WTC11 (cell line): ENCODE measurements at regions not wholly inside any gene's neighbourhood (a gene's known extent, or its start where the extent isn't known, plus 50 kb on each side); places are given as distances from the start of the nearest gene placed in this dataset.

Experiments used
- ATAC-seq: fragments of 200-7000 bp; cut with Tn5 transposase; 2 replicates; pipeline ENCODE4 v1.10.0; 2021; ENCODE audit warnings: mild to moderate bottlenecking, moderate library complexity
- CTCF ChIA-PET: fragments of 300-600 bp; sonication (Branson Sonifier 250); formaldehyde crosslinking; loops from one replicate; lab custom pipeline; 2021; ENCODE audit warnings: antibody characterized with exemption; lab: Charles Lee
- POLR2A ChIA-PET: fragments of 350-600 bp; sonication (Branson Sonifier 250); formaldehyde crosslinking; loops from one replicate; lab custom pipeline; 2021; ENCODE audit warnings: antibody characterized with exemption; lab: Charles Lee
- DNase-seq: peaks from one replicate; pipeline ENCODE4 v3.0.0; 2021; ENCODE audit warnings: low spot score
- H3K27ac Mint-ChIP-seq: 2 replicates; pipeline ENCODE4 v1.8.0; 2021; ENCODE audit warnings: mixed read lengths
- H3K27me3 Mint-ChIP-seq: 2 replicates; pipeline ENCODE4 v1.8.0; 2021; ENCODE audit warnings: low read depth, mild to moderate bottlenecking, moderate library complexity, mixed read lengths
- H3K36me3 Mint-ChIP-seq: 2 replicates; pipeline ENCODE4 v1.8.0; 2021; ENCODE audit warnings: mixed read lengths
- H3K4me1 Mint-ChIP-seq: 2 replicates; pipeline ENCODE4 v1.8.0; 2022; ENCODE audit warnings: mixed read lengths
- H3K4me3 Mint-ChIP-seq: 2 replicates; pipeline ENCODE4 v1.8.0; 2021; ENCODE audit warnings: mild to moderate bottlenecking, moderate library complexity, mixed read lengths
- H3K9me3 Mint-ChIP-seq: 2 replicates; pipeline ENCODE4 v1.8.0; 2021; ENCODE audit warnings: mixed read lengths
- ATF1 ChIP-seq: sonication (generic); formaldehyde crosslinking; IDR thresholded peaks from 2 replicates; pipeline ENCODE4 v1.8.1; 2023; ENCODE audit warnings: mild to moderate bottlenecking, moderate library complexity, missing genetic modification reagents
- EMX1 ChIP-seq: fragments of 250-450 bp; sonication (Bioruptor Pico); IDR thresholded peaks from 2 replicates; pipeline ENCODE4 v1.8.0; 2021; ENCODE audit warnings: mild to moderate bottlenecking
- ETV6 ChIP-seq: sonication (generic); formaldehyde crosslinking; IDR thresholded peaks from 2 replicates; pipeline ENCODE4 v1.8.1; 2022; ENCODE audit warnings: mild to moderate bottlenecking, missing genetic modification reagents
- GTF2I ChIP-seq: fragments of 250-450 bp; sonication (Bioruptor Pico); conservative IDR thresholded peaks from 2 replicates; pipeline ENCODE4 v1.4.0; 2021; ENCODE audit warnings: mild to moderate bottlenecking
- IRF2 ChIP-seq: sonication (generic); formaldehyde crosslinking; IDR thresholded peaks from 2 replicates; pipeline ENCODE4 v1.8.0; 2022; ENCODE audit warnings: low read depth, missing genetic modification reagents, borderline replicate concordance
- JUN ChIP-seq: sonication (generic); formaldehyde crosslinking; IDR thresholded peaks from 2 replicates; pipeline ENCODE4 v1.8.0; 2023; ENCODE audit warnings: mild to moderate bottlenecking, missing genetic modification reagents
- NFATC4 ChIP-seq: fragments of 250-450 bp; sonication (Bioruptor Pico); IDR thresholded peaks from 2 replicates; pipeline ENCODE4 v1.9.0; 2021; ENCODE audit warnings: mild to moderate bottlenecking
- NR1H2 ChIP-seq: sonication (generic); formaldehyde crosslinking; IDR thresholded peaks from 2 replicates; pipeline ENCODE4 v1.9.0; 2021; ENCODE audit warnings: mild to moderate bottlenecking, moderate library complexity, missing genetic modification reagents
- NR2C2 ChIP-seq: sonication (generic); formaldehyde crosslinking; IDR thresholded peaks from 2 replicates; pipeline ENCODE4 v1.8.0; 2022; ENCODE audit warnings: mild to moderate bottlenecking, missing genetic modification reagents
- SMAD4 ChIP-seq: sonication (generic); formaldehyde crosslinking; IDR thresholded peaks from 2 replicates; pipeline ENCODE4 v1.8.0; 2022; ENCODE audit warnings: mild to moderate bottlenecking, missing genetic modification reagents
- SP1 ChIP-seq: sonication (generic); formaldehyde crosslinking; conservative IDR thresholded peaks from 2 replicates; pipeline ENCODE4 v1.8.1; 2022; ENCODE audit warnings: missing genetic modification reagents
- TEAD1 ChIP-seq: sonication (generic); formaldehyde crosslinking; IDR thresholded peaks from 2 replicates; pipeline ENCODE4 v1.8.0; 2022; ENCODE audit warnings: mild to moderate bottlenecking, missing genetic modification reagents
- TEAD4 ChIP-seq: sonication (generic); formaldehyde crosslinking; IDR thresholded peaks from 2 replicates; pipeline ENCODE4 v1.8.0; 2022; ENCODE audit warnings: mild to moderate bottlenecking, missing genetic modification reagents
- TP53 ChIP-seq: sonication (generic); formaldehyde crosslinking; IDR thresholded peaks from 2 replicates; pipeline ENCODE4 v1.8.1; 2023; ENCODE audit warnings: mild to moderate bottlenecking, missing genetic modification reagents
- ZNF138 ChIP-seq: sonication (generic); formaldehyde crosslinking; conservative IDR thresholded peaks from 2 replicates; pipeline ENCODE4 v1.8.1; 2022; ENCODE audit warnings: mild to moderate bottlenecking, moderate library complexity, missing genetic modification reagents
- ZNF317 ChIP-seq: sonication (generic); formaldehyde crosslinking; IDR thresholded peaks from 2 replicates; pipeline ENCODE4 v1.8.1; 2023; ENCODE audit warnings: low read depth, mild to moderate bottlenecking, moderate library complexity, missing genetic modification reagents, borderline replicate concordance
- ZNF671 ChIP-seq: fragments of 250-450 bp; sonication (Bioruptor Pico); IDR thresholded peaks from 2 replicates; pipeline ENCODE4 v1.8.0; 2021; ENCODE audit warnings: mild to moderate bottlenecking
- TF ChIP-seq, protein P1 (sequence below): fragments of 200-600 bp; IDR thresholded peaks from 2 replicates; pipeline ENCODE4 v1.8.0; 2022; ENCODE audit warnings: antibody characterized with exemption
- TF ChIP-seq, protein P2 (sequence below): sonication (generic); formaldehyde crosslinking; IDR thresholded peaks from 2 replicates; pipeline ENCODE4 v1.8.1; 2022; ENCODE audit warnings: low read depth, missing genetic modification reagents, borderline replicate concordance
- TF ChIP-seq, protein P3 (sequence below): fragments of 250-450 bp; sonication (Bioruptor Pico); IDR thresholded peaks from 2 replicates; pipeline ENCODE4 v1.9.0; 2021; ENCODE audit warnings: mild to moderate bottlenecking
- TF ChIP-seq, protein P4 (sequence below): sonication (generic); formaldehyde crosslinking; IDR thresholded peaks from 2 replicates; pipeline ENCODE4 v1.8.0; 2022; ENCODE audit warnings: mild to moderate bottlenecking, missing genetic modification reagents
- TF ChIP-seq, protein P5 (sequence below): fragments of 250-450 bp; sonication (Bioruptor Pico); IDR thresholded peaks from 2 replicates; pipeline ENCODE4 v1.9.0; 2021; ENCODE audit warnings: mild to moderate bottlenecking
- TF ChIP-seq, protein P6 (sequence below): fragments of 250-450 bp; sonication (Bioruptor Pico); conservative IDR thresholded peaks from 2 replicates; pipeline ENCODE4 v1.9.0; 2021; ENCODE audit warnings: mild to moderate bottlenecking

DNA sequence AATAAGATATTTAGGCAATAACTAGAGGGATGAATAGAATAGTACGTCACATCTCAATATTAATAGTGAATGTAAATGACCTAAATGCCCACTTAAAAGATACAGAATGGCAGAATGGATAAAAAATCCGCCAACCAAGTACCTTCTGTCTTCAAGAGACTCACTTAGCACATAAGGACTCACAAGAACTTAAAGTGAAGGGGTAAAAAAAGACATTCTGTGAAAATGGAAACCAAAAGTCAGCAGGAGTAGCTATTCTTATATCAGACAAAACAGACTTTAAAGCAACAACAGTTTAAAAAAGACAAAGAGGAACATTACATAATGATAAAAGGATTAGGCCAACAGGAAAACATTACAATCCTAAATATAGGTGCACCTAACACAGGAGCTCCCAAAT is 56.7 kb upstream of the DSC1 start:
- Mint-ChIP-seq H3K36me3 (peaks cover 8% of the 10 kb centered on the region), H3K27ac (no peak overlapping the region)
- ATAC-seq, result no peak
- TF ChIP-seq, protein P1, sequence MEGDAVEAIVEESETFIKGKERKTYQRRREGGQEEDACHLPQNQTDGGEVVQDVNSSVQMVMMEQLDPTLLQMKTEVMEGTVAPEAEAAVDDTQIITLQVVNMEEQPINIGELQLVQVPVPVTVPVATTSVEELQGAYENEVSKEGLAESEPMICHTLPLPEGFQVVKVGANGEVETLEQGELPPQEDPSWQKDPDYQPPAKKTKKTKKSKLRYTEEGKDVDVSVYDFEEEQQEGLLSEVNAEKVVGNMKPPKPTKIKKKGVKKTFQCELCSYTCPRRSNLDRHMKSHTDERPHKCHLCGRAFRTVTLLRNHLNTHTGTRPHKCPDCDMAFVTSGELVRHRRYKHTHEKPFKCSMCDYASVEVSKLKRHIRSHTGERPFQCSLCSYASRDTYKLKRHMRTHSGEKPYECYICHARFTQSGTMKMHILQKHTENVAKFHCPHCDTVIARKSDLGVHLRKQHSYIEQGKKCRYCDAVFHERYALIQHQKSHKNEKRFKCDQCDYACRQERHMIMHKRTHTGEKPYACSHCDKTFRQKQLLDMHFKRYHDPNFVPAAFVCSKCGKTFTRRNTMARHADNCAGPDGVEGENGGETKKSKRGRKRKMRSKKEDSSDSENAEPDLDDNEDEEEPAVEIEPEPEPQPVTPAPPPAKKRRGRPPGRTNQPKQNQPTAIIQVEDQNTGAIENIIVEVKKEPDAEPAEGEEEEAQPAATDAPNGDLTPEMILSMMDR, result no peak
- TF ChIP-seq NFATC4 (CRISPR knock-in tag), result no peak
- TF ChIP-seq TEAD1 (CRISPR knock-in tag), result no peak
- no peak for TF ChIP-seq TEAD4 (CRISPR knock-in tag)
- no peak for TF ChIP-seq ZNF138 (CRISPR knock-in tag)
- no peak for TF ChIP-seq SMAD4
- TF ChIP-seq ETV6 (CRISPR knock-in tag), result no peak
- no peak for TF ChIP-seq SP1 (CRISPR knock-in tag)
- TF ChIP-seq, protein P2, sequence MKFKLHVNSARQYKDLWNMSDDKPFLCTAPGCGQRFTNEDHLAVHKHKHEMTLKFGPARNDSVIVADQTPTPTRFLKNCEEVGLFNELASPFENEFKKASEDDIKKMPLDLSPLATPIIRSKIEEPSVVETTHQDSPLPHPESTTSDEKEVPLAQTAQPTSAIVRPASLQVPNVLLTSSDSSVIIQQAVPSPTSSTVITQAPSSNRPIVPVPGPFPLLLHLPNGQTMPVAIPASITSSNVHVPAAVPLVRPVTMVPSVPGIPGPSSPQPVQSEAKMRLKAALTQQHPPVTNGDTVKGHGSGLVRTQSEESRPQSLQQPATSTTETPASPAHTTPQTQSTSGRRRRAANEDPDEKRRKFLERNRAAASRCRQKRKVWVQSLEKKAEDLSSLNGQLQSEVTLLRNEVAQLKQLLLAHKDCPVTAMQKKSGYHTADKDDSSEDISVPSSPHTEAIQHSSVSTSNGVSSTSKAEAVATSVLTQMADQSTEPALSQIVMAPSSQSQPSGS (CRISPR knock-in tag), result no peak
- TF ChIP-seq, protein P3, sequence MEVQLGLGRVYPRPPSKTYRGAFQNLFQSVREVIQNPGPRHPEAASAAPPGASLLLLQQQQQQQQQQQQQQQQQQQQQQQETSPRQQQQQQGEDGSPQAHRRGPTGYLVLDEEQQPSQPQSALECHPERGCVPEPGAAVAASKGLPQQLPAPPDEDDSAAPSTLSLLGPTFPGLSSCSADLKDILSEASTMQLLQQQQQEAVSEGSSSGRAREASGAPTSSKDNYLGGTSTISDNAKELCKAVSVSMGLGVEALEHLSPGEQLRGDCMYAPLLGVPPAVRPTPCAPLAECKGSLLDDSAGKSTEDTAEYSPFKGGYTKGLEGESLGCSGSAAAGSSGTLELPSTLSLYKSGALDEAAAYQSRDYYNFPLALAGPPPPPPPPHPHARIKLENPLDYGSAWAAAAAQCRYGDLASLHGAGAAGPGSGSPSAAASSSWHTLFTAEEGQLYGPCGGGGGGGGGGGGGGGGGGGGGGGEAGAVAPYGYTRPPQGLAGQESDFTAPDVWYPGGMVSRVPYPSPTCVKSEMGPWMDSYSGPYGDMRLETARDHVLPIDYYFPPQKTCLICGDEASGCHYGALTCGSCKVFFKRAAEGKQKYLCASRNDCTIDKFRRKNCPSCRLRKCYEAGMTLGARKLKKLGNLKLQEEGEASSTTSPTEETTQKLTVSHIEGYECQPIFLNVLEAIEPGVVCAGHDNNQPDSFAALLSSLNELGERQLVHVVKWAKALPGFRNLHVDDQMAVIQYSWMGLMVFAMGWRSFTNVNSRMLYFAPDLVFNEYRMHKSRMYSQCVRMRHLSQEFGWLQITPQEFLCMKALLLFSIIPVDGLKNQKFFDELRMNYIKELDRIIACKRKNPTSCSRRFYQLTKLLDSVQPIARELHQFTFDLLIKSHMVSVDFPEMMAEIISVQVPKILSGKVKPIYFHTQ (CRISPR knock-in tag), result no peak
- TF ChIP-seq, protein P4, sequence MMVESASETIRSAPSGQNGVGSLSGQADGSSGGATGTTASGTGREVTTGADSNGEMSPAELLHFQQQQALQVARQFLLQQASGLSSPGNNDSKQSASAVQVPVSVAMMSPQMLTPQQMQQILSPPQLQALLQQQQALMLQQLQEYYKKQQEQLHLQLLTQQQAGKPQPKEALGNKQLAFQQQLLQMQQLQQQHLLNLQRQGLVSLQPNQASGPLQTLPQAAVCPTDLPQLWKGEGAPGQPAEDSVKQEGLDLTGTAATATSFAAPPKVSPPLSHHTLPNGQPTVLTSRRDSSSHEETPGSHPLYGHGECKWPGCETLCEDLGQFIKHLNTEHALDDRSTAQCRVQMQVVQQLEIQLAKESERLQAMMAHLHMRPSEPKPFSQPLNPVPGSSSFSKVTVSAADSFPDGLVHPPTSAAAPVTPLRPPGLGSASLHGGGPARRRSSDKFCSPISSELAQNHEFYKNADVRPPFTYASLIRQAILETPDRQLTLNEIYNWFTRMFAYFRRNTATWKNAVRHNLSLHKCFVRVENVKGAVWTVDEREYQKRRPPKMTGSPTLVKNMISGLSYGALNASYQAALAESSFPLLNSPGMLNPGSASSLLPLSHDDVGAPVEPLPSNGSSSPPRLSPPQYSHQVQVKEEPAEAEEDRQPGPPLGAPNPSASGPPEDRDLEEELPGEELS, result no peak
- no peak for TF ChIP-seq JUN (CRISPR knock-in tag)
- no peak for TF ChIP-seq EMX1 (CRISPR knock-in tag)
- TF ChIP-seq, protein P5, sequence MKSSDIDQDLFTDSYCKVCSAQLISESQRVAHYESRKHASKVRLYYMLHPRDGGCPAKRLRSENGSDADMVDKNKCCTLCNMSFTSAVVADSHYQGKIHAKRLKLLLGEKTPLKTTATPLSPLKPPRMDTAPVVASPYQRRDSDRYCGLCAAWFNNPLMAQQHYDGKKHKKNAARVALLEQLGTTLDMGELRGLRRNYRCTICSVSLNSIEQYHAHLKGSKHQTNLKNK (CRISPR knock-in tag), result no peak
- no peak for TF ChIP-seq ZNF317 (CRISPR knock-in tag)
- no peak for TF ChIP-seq NR2C2 (CRISPR knock-in tag)
- no peak for TF ChIP-seq IRF2 (CRISPR knock-in tag)
- TF ChIP-seq, all 79 proteins: peak for 0
- CTCF ChIA-PET, result no interaction called here
- DNase-seq, result no peak
- Mint-ChIP-seq H3K4me1 (peaks cover 20% of the 10 kb centered on the region), H3K27me3 (no peaks in the 10 kb centered on the region; the same call in 1 of the 2 replicates), H3K9me3 (peaks cover 29% of the 10 kb centered on the region), H3K4me3 (no peak overlapping the region)
- POLR2A ChIA-PET, result no interaction called here

DNA sequence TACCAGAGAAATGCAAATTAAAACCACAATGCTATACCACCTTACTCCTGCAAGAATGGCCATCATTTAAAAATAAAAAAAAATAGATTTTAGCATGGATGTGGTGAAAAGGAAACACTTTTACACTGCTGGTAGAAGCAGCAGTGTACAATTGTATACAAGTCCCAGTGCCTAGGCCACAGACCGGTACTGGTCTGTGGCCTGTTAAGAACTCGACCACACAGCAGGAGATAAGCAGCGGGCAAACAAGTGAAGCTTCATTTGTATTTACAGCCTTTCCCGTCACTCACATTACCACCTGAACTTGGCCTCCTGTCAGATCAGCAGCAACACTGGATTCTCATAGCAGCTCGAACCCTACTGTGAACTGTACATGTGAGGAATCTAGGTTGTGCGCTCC is 60.7 kb upstream of the DSC1 start:
- H3K4me1 Mint-ChIP-seq, result peaks cover 11% of the 10 kb centered on the region
- POLR2A ChIA-PET, result no interaction called here
- no peaks in the 10 kb centered on the region for H3K27me3 Mint-ChIP-seq
- CTCF ChIA-PET, result no interaction called here
- H3K4me3 Mint-ChIP-seq, result no peak overlapping the region
- H3K27ac Mint-ChIP-seq, result no peak overlapping the region
- peaks cover 17% of the 10 kb centered on the region for H3K9me3 Mint-ChIP-seq
- no peaks in the 10 kb centered on the region; the same call in 1 of the 2 replicates for H3K36me3 Mint-ChIP-seq
- DNase-seq, result no peak
- no peak for TF ChIP-seq NR1H2 (CRISPR knock-in tag)
- TF ChIP-seq ZNF671 (CRISPR knock-in tag), result no peak
- TF ChIP-seq GTF2I (CRISPR knock-in tag), result no peak
- no peak for TF ChIP-seq ATF1 (CRISPR knock-in tag)
- TF ChIP-seq ZNF317 (CRISPR knock-in tag), result no peak
- TF ChIP-seq TP53, result no peak
- TF ChIP-seq, protein P6, sequence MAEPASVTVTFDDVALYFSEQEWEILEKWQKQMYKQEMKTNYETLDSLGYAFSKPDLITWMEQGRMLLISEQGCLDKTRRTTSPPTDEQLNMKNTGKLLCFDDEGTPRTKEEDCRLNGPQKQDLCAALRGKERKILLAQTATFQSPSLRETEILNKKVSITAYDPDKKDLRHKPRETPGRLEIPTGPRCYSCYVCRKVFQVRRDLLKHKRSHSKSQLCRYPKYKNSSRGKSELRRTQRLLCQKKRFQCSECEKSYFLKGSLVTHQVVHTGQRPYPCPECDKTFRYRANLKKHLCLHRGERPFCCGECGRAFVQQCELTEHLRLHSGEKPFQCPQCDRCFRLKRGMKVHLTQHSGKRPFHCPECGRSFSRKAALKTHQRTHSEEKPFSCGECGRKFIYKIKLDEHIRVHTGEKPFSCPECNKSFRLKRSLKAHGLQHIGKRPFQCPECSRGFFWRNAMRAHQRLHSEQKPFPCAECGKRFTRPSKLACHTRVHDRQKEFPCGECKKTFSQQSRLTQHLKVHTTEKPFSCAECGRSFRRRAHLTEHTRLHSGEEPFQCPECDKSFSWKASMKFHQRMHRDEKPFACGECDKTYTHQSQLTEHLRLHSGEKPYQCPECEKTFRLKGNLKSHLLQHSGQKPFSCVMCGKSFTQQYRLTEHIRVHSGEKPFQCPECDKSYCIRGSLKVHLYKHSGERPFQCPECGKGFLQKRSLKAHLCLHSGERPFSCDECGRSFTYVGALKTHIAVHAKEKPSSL (CRISPR knock-in tag), result no peak
- no peak for ATAC-seq
